ENCODE measurements at regions not wholly inside any gene's neighbourhood (a gene's known extent, or its start where the extent isn't known, plus 50 kb on each side); places are given as distances from the start of the nearest gene placed in this dataset.

GRCh38 chr22:49051491-49052022 is 776.1 kb downstream of the BRD1 start:
- H3K9me3 ChIP-seq (ENCODE audit: control insufficient read depth, insufficient read depth, low read length): peaks cover 44% of the 10 kb centered on the region
- H2AK9ac ChIP-seq (replicated peaks; ENCODE audit: low read depth, low read length, poor library complexity): no peak overlapping the region
- H2BK120ac ChIP-seq (ENCODE audit: low read depth, low read length): no peak overlapping the region
- no peaks in the 10 kb centered on the region for H3K36me3 ChIP-seq (ENCODE audit: control insufficient read depth, insufficient read depth, low read length)
- H3K18ac ChIP-seq (ENCODE audit: low read depth, low read length): no peak overlapping the region
- WGBS, 2 experiments (ENCODE audit: extremely low coverage in 2 of 2, insufficient read length in 1 of 2): 71% methylated on average over 16 of the region's 31 CpGs; no CpG with 5 or more reads in 1 of the 2 experiments
- no TSS peak for BruUV-seq (replicated peaks)
- POLR2A ChIA-PET (ENCODE audit: unreplicated experiment): no interaction called here
- H3K14ac ChIP-seq (replicated peaks; ENCODE audit: low read depth, low read length): no peak overlapping the region
- no peaks in the 10 kb centered on the region for H3K4me1 ChIP-seq (ENCODE audit: control insufficient read depth, insufficient read depth, low read length)
- intact Hi-C loops (cut with micrococcal nuclease) (no loop called here), dilution Hi-C loops (cut with HindIII; ENCODE audit: low sequenced_read_pairs, unreplicated experiment) (no loop called here), in situ Hi-C loops (cut with MboI; ENCODE audit: low sequenced_read_pairs) (no loop called here)
- H4K5ac ChIP-seq (ENCODE audit: low read depth, low read length): no peak overlapping the region
- ATAC-seq (ENCODE audit: low read depth): no peak
- CTCF ChIA-PET: no interaction called here
- no peak overlapping the region for H3K27ac ChIP-seq (ENCODE audit: insufficient read depth, low read length)
- H3K56ac ChIP-seq (ENCODE audit: extremely low read depth, insufficient read depth, low read length): no peak overlapping the region
- H4K91ac ChIP-seq (ENCODE audit: insufficient read depth, low read depth, low read length): no peak overlapping the region
- no peaks in the 10 kb centered on the region for H3K27me3 ChIP-seq (ENCODE audit: control insufficient read depth, insufficient read depth, low read length)
- H3K9ac ChIP-seq (ENCODE audit: low read depth, low read length): no peak overlapping the region
- no peak overlapping the region for H3K4ac ChIP-seq (ENCODE audit: low read depth, low read length)
- TF ChIP-seq MXI1 (IDR thresholded peaks at IDR 0.05; ENCODE audit: borderline replicate concordance, low read depth, low read length): no peak
- no peak for TF ChIP-seq FOS (IDR thresholded peaks at IDR 0.05; ENCODE audit: low read depth, low read length)
- no peak for TF ChIP-seq MAFK (IDR thresholded peaks at IDR 0.05; ENCODE audit: low read depth, low read length)
- TF ChIP-seq POLR2A (IDR thresholded peaks at IDR 0.05; ENCODE audit: low read depth, low read length): no peak
- TF ChIP-seq USF2 (IDR thresholded peaks at IDR 0.05; ENCODE audit: low read depth, low read length): no peak
- no peak for TF ChIP-seq CEBPB (IDR thresholded peaks at IDR 0.05; ENCODE audit: low read depth, low read length)
- TF ChIP-seq RFX5 (IDR thresholded peaks at IDR 0.05; ENCODE audit: low read depth, low read length): no peak
- TF ChIP-seq MAZ (IDR thresholded peaks at IDR 0.05; ENCODE audit: borderline replicate concordance, low read depth, low read length): no peak
- TF ChIP-seq ELK1 (IDR thresholded peaks at IDR 0.05; ENCODE audit: borderline replicate concordance, low read depth, low read length): no peak
- H3K4me2 ChIP-seq (ENCODE audit: low read depth, low read length): no peak overlapping the region
- DNase-seq: no peak
- no peak overlapping the region for H2AFZ ChIP-seq (replicated peaks; ENCODE audit: low read length, poor library complexity)
- H2BK5ac ChIP-seq (ENCODE audit: low read depth, low read length, poor library complexity, severe bottlenecking): no peak overlapping the region
- H2BK15ac ChIP-seq (ENCODE audit: low read depth, low read length): no peak overlapping the region
- no peaks in the 10 kb centered on the region for H3K79me1 ChIP-seq (ENCODE audit: low read depth in 1 of 2, low read length in 2 of 2)
- H3K23ac ChIP-seq (ENCODE audit: low read depth, low read length): no peak overlapping the region
- H4K20me1 ChIP-seq (ENCODE audit: insufficient read depth, low read length): no peaks in the 10 kb centered on the region
- no peak overlapping the region for H4K8ac ChIP-seq (ENCODE audit: low read depth in 2 of 2, low read length in 2 of 2)
- H3K9me1 ChIP-seq (ENCODE audit: insufficient read depth, low read length): no peaks in the 10 kb centered on the region
- H3K4me3 ChIP-seq (ENCODE audit: insufficient read depth, low read depth, low read length): peak overlapping the region; percentile 41
- no peak overlapping the region for H2AK5ac ChIP-seq (ENCODE audit: low read depth, low read length)
- no peak overlapping the region for H2BK20ac ChIP-seq (ENCODE audit: low read depth, low read length)

Measured in IMR-90 (cell line).